ENCODE measurements at regions not wholly inside any gene's neighbourhood (a gene's known extent, or its start where the extent isn't known, plus 50 kb on each side); places are given as distances from the start of the nearest gene placed in this dataset.
"Not testable (repeated sequence)": the region's sequence is repeated elsewhere in the genome, so short reads cannot be mapped to it uniquely, and the experiment has no call there.

GRCh38 chr3:82130046-82130445 lies 368.6 kb upstream of the GBE1 start:
- H3K36me3 ChIP-seq (ENCODE audit: control insufficient read depth, insufficient read depth, low read length), result no peaks in the 10 kb centered on the region
- WGBS (ENCODE audit: insufficient coverage, low lambda C conversion rate), result 68% methylated on average over 4 of the region's 4 CpGs
- no peak overlapping the region for H3K27ac ChIP-seq (ENCODE audit: low read length)
- no peaks in the 10 kb centered on the region for H3K27me3 ChIP-seq (ENCODE audit: control insufficient read depth, insufficient read depth, low read length)
- no peaks in the 10 kb centered on the region for H3K4me1 ChIP-seq (ENCODE audit: control insufficient read depth, insufficient read depth, low read length)
- H3K4me3 ChIP-seq (ENCODE audit: low read length), result no peak overlapping the region
- no peaks in the 10 kb centered on the region for H3K9me3 ChIP-seq (ENCODE audit: control insufficient read depth, low read depth, low read length)
- DNase-seq, result no peak

GRCh38 chr3:82129221-82129801 lies 367.9 kb upstream of the GBE1 start:
- no CpG with 5 or more reads among the region's 2 CpGs for WGBS (ENCODE audit: insufficient coverage, low lambda C conversion rate)
- Histone ChIP-seq H3K9me3 (ENCODE audit: control insufficient read depth, low read depth, low read length) (no peaks in the 10 kb centered on the region), H3K27me3 (ENCODE audit: control insufficient read depth, insufficient read depth, low read length) (no peaks in the 10 kb centered on the region), H3K4me1 (ENCODE audit: control insufficient read depth, insufficient read depth, low read length) (no peaks in the 10 kb centered on the region), H3K36me3 (ENCODE audit: control insufficient read depth, insufficient read depth, low read length) (no peaks in the 10 kb centered on the region), H3K4me3 (ENCODE audit: low read length) (no peak overlapping the region), H3K27ac (ENCODE audit: low read length) (no peak overlapping the region)
- no peak for DNase-seq

GRCh38 chr3:82128271-82128670 lies 366.8 kb upstream of the GBE1 start:
- no peak overlapping the region for H3K4me3 ChIP-seq (ENCODE audit: low read length)
- 83% methylated on average over 2 of the region's 4 CpGs for WGBS (ENCODE audit: insufficient coverage, low lambda C conversion rate)
- no peaks in the 10 kb centered on the region for H3K36me3 ChIP-seq (ENCODE audit: control insufficient read depth, insufficient read depth, low read length)
- DNase-seq, result no peak
- no peak overlapping the region for H3K27ac ChIP-seq (ENCODE audit: low read length)
- H3K9me3 ChIP-seq (ENCODE audit: control insufficient read depth, low read depth, low read length), result no peaks in the 10 kb centered on the region
- H3K27me3 ChIP-seq (ENCODE audit: control insufficient read depth, insufficient read depth, low read length), result no peaks in the 10 kb centered on the region
- no peaks in the 10 kb centered on the region for H3K4me1 ChIP-seq (ENCODE audit: control insufficient read depth, insufficient read depth, low read length)

- Histone ChIP-seq H3K9me3 (ENCODE audit: control insufficient read depth, low read depth, low read length) (no peaks in the 10 kb centered on the region), H3K36me3 (ENCODE audit: control insufficient read depth, insufficient read depth, low read length) (no peaks in the 10 kb centered on the region), H3K4me3 (ENCODE audit: low read length) (no peak overlapping the region), H3K27me3 (ENCODE audit: control insufficient read depth, insufficient read depth, low read length) (no peaks in the 10 kb centered on the region), H3K4me1 (ENCODE audit: control insufficient read depth, insufficient read depth, low read length) (no peaks in the 10 kb centered on the region), H3K27ac (ENCODE audit: low read length) (no peak overlapping the region)
- WGBS (ENCODE audit: insufficient coverage, low lambda C conversion rate), result 95% methylated on average over 2 of the region's 7 CpGs
- no peak for DNase-seq
These were observed 361.3 kb upstream of the GBE1 start for GRCh38 chr3:82122554-82123345.

DNA sequence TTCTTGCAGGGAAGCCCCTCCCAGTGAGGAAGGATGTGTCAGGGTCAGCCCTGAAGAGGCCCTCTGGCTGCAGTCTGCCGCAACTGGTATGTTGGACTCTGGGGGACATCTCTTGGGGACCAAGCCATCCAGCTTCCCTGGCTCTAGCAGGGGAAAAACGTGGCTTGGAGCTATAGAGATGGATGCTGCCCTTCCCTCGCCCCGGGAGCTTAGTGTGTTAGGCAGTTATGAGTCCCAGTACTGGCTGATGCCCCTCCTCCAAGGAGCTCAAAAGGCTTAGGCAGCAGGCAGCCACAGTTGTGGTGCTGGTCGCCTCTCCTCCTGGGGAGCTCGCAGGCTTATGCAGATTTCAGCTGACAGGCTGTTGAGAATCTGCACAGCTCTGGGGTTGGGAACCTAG lies 353.1 kb upstream of the GBE1 start:
- Histone ChIP-seq H3K4me1 (ENCODE audit: control insufficient read depth, insufficient read depth, low read length) (no peaks in the 10 kb centered on the region), H3K4me3 (ENCODE audit: low read length) (no peak overlapping the region), H3K27ac (ENCODE audit: low read length) (no peak overlapping the region), H3K9me3 (ENCODE audit: control insufficient read depth, low read depth, low read length) (peaks cover 8% of the 10 kb centered on the region), H3K27me3 (ENCODE audit: control insufficient read depth, insufficient read depth, low read length) (no peaks in the 10 kb centered on the region), H3K36me3 (ENCODE audit: control insufficient read depth, insufficient read depth, low read length) (no peaks in the 10 kb centered on the region)
- no CpG with 5 or more reads among the region's 6 CpGs for WGBS (ENCODE audit: insufficient coverage, low lambda C conversion rate)
- no peak for DNase-seq

DNA sequence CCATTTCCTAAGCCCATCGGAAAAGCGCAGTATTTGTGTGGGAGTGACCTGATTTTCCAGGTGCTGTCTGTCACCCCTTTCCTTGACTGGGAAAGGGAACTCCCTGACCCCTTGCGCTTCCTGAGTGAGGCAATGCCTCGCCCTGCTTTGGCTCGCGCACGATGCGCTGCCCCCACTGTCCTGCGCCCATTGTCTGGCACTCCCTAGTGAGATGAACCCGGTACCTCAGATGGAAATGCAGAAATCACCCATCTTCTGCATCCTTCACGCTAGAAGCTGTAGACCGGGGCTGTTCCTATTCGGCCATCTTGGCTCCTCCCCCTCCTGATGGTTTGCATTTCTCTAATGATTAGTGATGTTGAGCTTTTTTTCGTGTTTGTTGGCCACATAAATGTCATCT lies 349.3 kb upstream of the GBE1 start:
- H3K27ac ChIP-seq (ENCODE audit: low read length); H3K27me3 ChIP-seq (ENCODE audit: control insufficient read depth, insufficient read depth, low read length); DNase-seq; H3K4me1 ChIP-seq (ENCODE audit: control insufficient read depth, insufficient read depth, low read length); H3K4me3 ChIP-seq (ENCODE audit: low read length); H3K9me3 ChIP-seq (ENCODE audit: control insufficient read depth, low read depth, low read length); H3K36me3 ChIP-seq (ENCODE audit: control insufficient read depth, insufficient read depth, low read length): not testable (repeated sequence)
- WGBS (ENCODE audit: insufficient coverage, low lambda C conversion rate), result 75% methylated on average over 2 of the region's 14 CpGs

GRCh38 chr3:82103241-82103640 lies 341.8 kb upstream of the GBE1 start:
- no peak overlapping the region for H3K4me3 ChIP-seq (ENCODE audit: low read length)
- 86% methylated on average over 1 of the region's 1 CpG for WGBS (ENCODE audit: insufficient coverage, low lambda C conversion rate)
- no peak overlapping the region for H3K27ac ChIP-seq (ENCODE audit: low read length)
- no peak for DNase-seq
- no peaks in the 10 kb centered on the region for H3K27me3 ChIP-seq (ENCODE audit: control insufficient read depth, insufficient read depth, low read length)
- H3K36me3 ChIP-seq (ENCODE audit: control insufficient read depth, insufficient read depth, low read length), result no peaks in the 10 kb centered on the region
- H3K9me3 ChIP-seq (ENCODE audit: control insufficient read depth, low read depth, low read length), result no peaks in the 10 kb centered on the region
- no peaks in the 10 kb centered on the region for H3K4me1 ChIP-seq (ENCODE audit: control insufficient read depth, insufficient read depth, low read length)

- Histone ChIP-seq H3K36me3 (ENCODE audit: control insufficient read depth, insufficient read depth, low read length) (no peaks in the 10 kb centered on the region), H3K27ac (ENCODE audit: low read length) (no peak overlapping the region), H3K4me1 (ENCODE audit: control insufficient read depth, insufficient read depth, low read length) (no peaks in the 10 kb centered on the region), H3K4me3 (ENCODE audit: low read length) (no peak overlapping the region), H3K9me3 (ENCODE audit: control insufficient read depth, low read depth, low read length) (no peaks in the 10 kb centered on the region), H3K27me3 (ENCODE audit: control insufficient read depth, insufficient read depth, low read length) (no peaks in the 10 kb centered on the region)
- DNase-seq, result no peak
- 76% methylated on average over 2 of the region's 3 CpGs for WGBS (ENCODE audit: insufficient coverage, low lambda C conversion rate)
These were observed 338.9 kb upstream of the GBE1 start for GRCh38 chr3:82100378-82100777.

- 90% methylated on average over 1 of the region's 3 CpGs for WGBS (ENCODE audit: insufficient coverage, low lambda C conversion rate)
- no peaks in the 10 kb centered on the region for H3K4me1 ChIP-seq (ENCODE audit: control insufficient read depth, insufficient read depth, low read length)
- DNase-seq, result no peak
- H3K27me3 ChIP-seq (ENCODE audit: control insufficient read depth, insufficient read depth, low read length), result no peaks in the 10 kb centered on the region
- no peaks in the 10 kb centered on the region for H3K36me3 ChIP-seq (ENCODE audit: control insufficient read depth, insufficient read depth, low read length)
- no peak overlapping the region for H3K27ac ChIP-seq (ENCODE audit: low read length)
- no peaks in the 10 kb centered on the region for H3K9me3 ChIP-seq (ENCODE audit: control insufficient read depth, low read depth, low read length)
- no peak overlapping the region for H3K4me3 ChIP-seq (ENCODE audit: low read length)
These were observed 332.2 kb upstream of the GBE1 start for GRCh38 chr3:82093641-82094040.

DNA sequence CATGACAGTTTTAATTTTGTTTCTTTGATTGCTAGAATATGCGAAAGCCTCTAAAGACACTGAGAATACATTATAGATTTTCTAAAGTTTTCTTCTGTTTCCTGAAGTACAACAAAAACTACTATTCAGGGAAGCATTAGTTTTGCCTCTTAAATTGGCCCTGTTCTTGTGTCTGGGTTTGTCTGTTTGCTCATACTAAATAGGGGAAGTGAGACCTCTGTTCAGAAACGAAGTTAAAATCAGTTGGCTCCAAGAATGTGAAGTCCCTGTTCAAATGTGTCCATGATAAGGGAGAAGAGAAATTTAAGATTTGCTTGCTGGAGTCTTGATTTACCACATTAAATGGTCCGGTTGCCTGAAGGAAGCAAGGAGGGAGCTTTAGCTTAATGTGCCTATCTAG lies 327.3 kb upstream of the GBE1 start:
- no peaks in the 10 kb centered on the region for H3K9me3 ChIP-seq (ENCODE audit: control insufficient read depth, low read depth, low read length)
- H3K4me1 ChIP-seq (ENCODE audit: control insufficient read depth, insufficient read depth, low read length), result no peaks in the 10 kb centered on the region
- H3K36me3 ChIP-seq (ENCODE audit: control insufficient read depth, insufficient read depth, low read length), result no peaks in the 10 kb centered on the region
- no peak for DNase-seq
- no peaks in the 10 kb centered on the region for H3K27me3 ChIP-seq (ENCODE audit: control insufficient read depth, insufficient read depth, low read length)
- no peak overlapping the region for H3K4me3 ChIP-seq (ENCODE audit: low read length)
- WGBS (ENCODE audit: insufficient coverage, low lambda C conversion rate), result 100% methylated on average over 1 of the region's 3 CpGs
- no peak overlapping the region for H3K27ac ChIP-seq (ENCODE audit: low read length)

DNA sequence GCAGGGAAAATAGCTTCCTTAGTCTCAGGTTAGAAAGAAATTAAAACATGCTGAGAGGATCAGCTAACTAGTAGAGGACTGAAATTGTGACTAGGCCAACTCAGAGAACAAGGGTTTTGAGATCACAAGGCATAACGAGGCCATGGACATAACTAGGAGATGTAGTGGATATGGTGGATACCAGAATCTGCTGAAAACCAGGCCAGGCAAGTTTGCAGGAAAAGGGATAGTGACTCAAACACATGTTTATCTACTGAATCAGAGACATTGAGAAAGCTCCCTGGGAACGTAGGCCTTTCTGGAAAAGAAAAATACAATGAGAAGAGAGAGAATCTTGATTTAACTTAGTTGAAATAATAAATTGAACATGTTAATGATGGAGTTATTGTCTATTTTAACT lies 326.5 kb upstream of the GBE1 start:
- H3K4me3 ChIP-seq (ENCODE audit: low read length), result no peak overlapping the region
- H3K9me3 ChIP-seq (ENCODE audit: control insufficient read depth, low read depth, low read length), result no peaks in the 10 kb centered on the region
- no peak for DNase-seq
- no peaks in the 10 kb centered on the region for H3K27me3 ChIP-seq (ENCODE audit: control insufficient read depth, insufficient read depth, low read length)
- no peaks in the 10 kb centered on the region for H3K4me1 ChIP-seq (ENCODE audit: control insufficient read depth, insufficient read depth, low read length)
- 100% methylated on average over 2 of the region's 2 CpGs for WGBS (ENCODE audit: insufficient coverage, low lambda C conversion rate)
- no peak overlapping the region for H3K27ac ChIP-seq (ENCODE audit: low read length)
- no peaks in the 10 kb centered on the region for H3K36me3 ChIP-seq (ENCODE audit: control insufficient read depth, insufficient read depth, low read length)

Data from large intestine (tissue), 3 donors.